ENCODE measurements at regions not wholly inside any gene's neighbourhood (a gene's known extent, or its start where the extent isn't known, plus 50 kb on each side); places are given as distances from the start of the nearest gene placed in this dataset.
A peak's percentile ranks its signal among the peaks of the same experiment; 100 is the strongest.

GRCh38 chr2:157159221-157159934 is 98.1 kb upstream of the GALNT5 start:
- no peak for DNase-seq
- intact Hi-C loops (cut with DNase I) = no loop called here
- no peak for ATAC-seq

GRCh38 chr2:157160111-157160510 is 97.4 kb upstream of the GALNT5 start:
- ATAC-seq (no peak), DNase-seq (no peak)
- intact Hi-C loops (cut with DNase I) = no loop called here

GRCh38 chr2:157164370-157164769 is 93.1 kb upstream of the GALNT5 start:
- intact Hi-C loops (cut with DNase I) = no loop called here
- DNase-seq = no peak
- ATAC-seq = no peak

GRCh38 chr2:157164891-157165290 is 92.6 kb upstream of the GALNT5 start:
- DNase-seq (no peak), ATAC-seq (no peak)
- intact Hi-C loops (cut with DNase I) = no loop called here

GRCh38 chr2:157168501-157168900 is 89.0 kb upstream of the GALNT5 start:
- ATAC-seq = no peak
- intact Hi-C loops (cut with DNase I) = no loop called here

GRCh38 chr2:157169889-157170288 is 87.6 kb upstream of the GALNT5 start:
- intact Hi-C loops (cut with DNase I) = no loop called here
- ATAC-seq = no peak
- DNase-seq = no peak

More at GRCh38 chr2:157168501-157168900, 89.0 kb upstream of the GALNT5 start:
- DNase-seq = no peak

- DNase-seq = no peak
- intact Hi-C loops (cut with DNase I) = no loop called here
- no peak for ATAC-seq
Observed at GRCh38 chr2:157170299-157170698, 87.2 kb upstream of the GALNT5 start.

GRCh38 chr2:157172239-157172638 is 85.3 kb upstream of the GALNT5 start:
- no peak for DNase-seq
- ATAC-seq = no peak
- intact Hi-C loops (cut with DNase I) = no loop called here

GRCh38 chr2:157172866-157173578 is 84.5 kb upstream of the GALNT5 start:
- intact Hi-C loops (cut with DNase I) = no loop called here
- ATAC-seq = peak; percentile 23 to 69

GRCh38 chr2:157173740-157174184 is 83.7 kb upstream of the GALNT5 start:
- ATAC-seq = peak; percentile 78 to 95
- intact Hi-C loops (cut with DNase I) = no loop called here

More at GRCh38 chr2:157172866-157173578, 84.5 kb upstream of the GALNT5 start:
- no peak for DNase-seq

GRCh38 chr2:157174321-157174720 is 83.2 kb upstream of the GALNT5 start:
- intact Hi-C loops (cut with DNase I) = no loop called here

More at GRCh38 chr2:157173740-157174184, 83.7 kb upstream of the GALNT5 start:
- no peak for DNase-seq

GRCh38 chr2:157176602-157177001 is 80.9 kb upstream of the GALNT5 start:
- DNase-seq = no peak
- intact Hi-C loops (cut with DNase I) = no loop called here
- ATAC-seq = no peak

More at GRCh38 chr2:157174321-157174720, 83.2 kb upstream of the GALNT5 start:
- ATAC-seq (no peak), DNase-seq (no peak)

GRCh38 chr2:157178874-157179273 is 78.6 kb upstream of the GALNT5 start:
- ATAC-seq = no peak
- intact Hi-C loops (cut with DNase I) = no loop called here
- DNase-seq = no peak

GRCh38 chr2:157179324-157180105 is 78.0 kb upstream of the GALNT5 start:
- intact Hi-C loops (cut with DNase I) = no loop called here
- DNase-seq (no peak), ATAC-seq (no peak)

GRCh38 chr2:157180359-157180758 is 77.1 kb upstream of the GALNT5 start:
- intact Hi-C loops (cut with DNase I) = no loop called here
- ATAC-seq (no peak), DNase-seq (no peak)

GRCh38 chr2:157181234-157181633 is 76.3 kb upstream of the GALNT5 start:
- intact Hi-C loops (cut with DNase I) = no loop called here
- ATAC-seq (no peak), DNase-seq (no peak)

- DNase-seq = no peak
- intact Hi-C loops (cut with DNase I) = no loop called here
- ATAC-seq = no peak
Observed at GRCh38 chr2:157182204-157182709, 75.2 kb upstream of the GALNT5 start.

GRCh38 chr2:157182834-157183396 is 74.6 kb upstream of the GALNT5 start:
- intact Hi-C loops (cut with DNase I) = no loop called here
- DNase-seq (no peak), ATAC-seq (peak; percentile 38 to 47)

GRCh38 chr2:157184161-157184895 is 73.2 kb upstream of the GALNT5 start:
- no peak for DNase-seq
- intact Hi-C loops (cut with DNase I) = no loop called here
- ATAC-seq = no peak
